GM04504 (cell line): ENCODE measurements at regions not wholly inside any gene's neighbourhood (a gene's known extent, or its start where the extent isn't known, plus 50 kb on each side); places are given as distances from the start of the nearest gene placed in this dataset.
A peak's percentile ranks its signal among the peaks of the same experiment; 100 is the strongest.

ENCODE experiments used
- DNase-seq: peaks from one replicate; pipeline ENCODE4 v3.0.0-alpha.2; 2012; ENCODE audit warnings: low read depth

DNA sequence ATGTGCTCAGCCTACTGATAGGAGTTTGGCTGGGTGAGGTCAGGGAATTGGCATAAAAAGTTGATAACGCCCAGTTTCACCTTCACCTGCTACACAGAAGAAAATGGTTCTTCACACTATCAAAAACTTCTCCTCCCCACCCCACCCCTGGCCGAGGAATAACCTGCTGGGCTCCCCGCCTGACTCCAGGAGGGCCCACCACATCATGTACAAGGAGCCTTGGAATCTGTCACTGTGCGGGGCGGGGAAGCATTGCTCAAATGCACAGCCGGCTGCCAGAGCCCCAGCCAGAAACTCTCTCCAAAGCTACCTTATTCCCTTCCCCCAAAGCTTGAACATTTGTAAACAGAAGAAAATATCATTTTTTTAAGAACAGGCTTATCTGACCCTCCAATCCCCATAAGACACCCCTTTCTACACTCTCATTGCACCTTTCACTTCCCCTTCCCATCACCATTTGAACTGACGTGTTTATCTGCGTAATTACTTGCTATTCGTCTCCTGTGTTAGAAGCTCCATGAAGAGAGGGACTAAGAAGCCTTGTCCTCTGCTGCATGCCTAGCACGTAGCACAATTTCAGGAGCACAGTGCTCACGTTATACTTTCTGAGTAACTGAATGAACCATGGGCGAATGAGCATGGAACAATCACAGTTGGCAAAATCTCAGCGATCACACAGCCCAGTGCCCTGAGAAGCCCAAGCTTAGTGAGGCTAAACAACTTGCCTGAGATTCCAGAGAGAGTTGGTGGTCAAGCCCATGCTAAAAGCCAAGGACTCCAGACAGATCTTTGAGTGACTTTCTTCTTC is 82.9 kb downstream of the HES1 start:
- DNase-seq, result no peak

DNA sequence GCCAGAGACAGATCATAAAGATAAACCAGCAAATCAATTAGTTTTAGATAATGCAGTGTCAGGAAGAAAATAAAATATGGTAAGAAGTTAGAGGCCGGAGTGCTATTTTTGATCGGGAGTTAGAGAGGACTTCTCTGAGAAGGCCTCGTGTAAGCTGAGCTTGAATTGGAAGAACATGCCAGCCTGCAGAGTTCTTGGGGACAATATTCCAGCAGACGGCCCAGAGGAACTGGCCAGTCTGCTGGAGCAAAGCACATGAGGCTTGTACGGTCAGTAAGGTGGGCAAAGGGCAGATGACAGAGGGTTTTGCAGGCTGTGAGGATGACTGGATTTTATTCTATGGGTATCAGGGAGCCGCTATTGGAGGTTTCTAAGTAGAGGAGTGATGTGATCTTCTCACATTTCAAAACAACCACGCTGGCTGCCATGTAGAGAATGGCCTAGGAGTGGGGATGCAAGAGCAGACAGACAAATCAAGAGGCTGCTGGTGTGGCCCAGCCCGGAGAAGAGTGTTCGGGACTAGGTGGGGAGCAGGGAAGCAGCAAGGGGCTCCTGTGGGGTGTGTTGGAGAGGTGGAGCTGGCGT is 84.0 kb downstream of the HES1 start:
- DNase-seq, result no peak

DNA sequence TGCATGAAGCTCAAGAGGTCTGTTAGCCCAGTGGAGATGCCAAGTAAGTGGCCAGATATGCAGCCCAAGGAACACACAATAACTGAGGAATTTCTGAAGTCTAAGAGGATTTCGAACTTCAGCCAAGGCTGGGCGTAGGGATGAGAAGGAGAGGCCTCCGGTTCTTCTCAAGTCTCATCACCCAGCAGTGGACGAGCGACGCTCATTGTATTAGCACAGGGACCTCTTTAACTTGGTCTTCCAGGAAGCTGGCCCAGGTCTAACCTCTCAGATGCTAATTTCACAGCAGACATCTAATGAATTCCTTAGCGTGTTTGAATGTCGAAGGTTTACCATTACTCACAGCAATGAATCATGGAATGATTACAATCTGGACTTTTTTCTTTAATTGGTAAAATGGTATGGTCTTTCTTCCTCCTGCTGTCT is 85.0 kb downstream of the HES1 start:
- no peak for DNase-seq

DNA sequence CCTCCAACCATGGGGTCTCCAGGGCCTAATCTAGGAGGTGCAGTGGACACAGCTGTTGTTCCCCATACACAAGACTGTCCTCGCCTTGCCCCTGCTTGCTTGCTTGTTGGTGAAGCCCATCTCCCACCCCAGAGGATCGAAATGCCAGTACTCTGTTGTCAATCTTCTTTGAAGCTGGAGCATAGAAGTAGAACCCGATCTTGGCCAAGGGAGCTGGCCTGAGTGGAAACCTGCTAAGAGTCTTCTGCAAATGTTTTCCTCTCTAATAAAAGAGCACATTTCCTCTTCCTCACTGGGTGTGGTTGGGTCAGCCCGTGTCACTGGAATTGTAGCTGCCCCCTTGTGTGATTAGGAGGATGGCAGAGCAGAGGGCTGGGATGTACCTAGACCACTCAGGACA is 85.4 kb downstream of the HES1 start:
- DNase-seq, result no peak

DNA sequence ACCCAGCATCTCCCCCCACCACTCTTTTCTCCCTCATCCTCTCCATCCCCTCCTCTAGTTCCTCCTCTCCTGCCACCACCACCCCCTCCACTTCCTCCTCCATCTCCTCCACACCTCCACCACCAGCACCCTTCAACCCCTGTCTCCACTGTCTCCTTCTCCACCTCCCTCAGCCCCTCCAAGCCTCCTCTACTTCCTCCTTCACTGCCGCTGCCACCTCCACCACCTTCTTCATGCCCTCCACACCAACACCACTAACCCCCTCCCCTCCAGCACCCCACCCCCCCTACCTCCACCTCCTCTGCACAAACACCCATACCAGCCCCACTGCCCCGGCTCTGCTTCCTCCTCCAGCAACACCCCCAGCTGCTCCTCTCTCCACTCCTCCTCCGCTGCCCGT is 88.0 kb downstream of the HES1 start:
- DNase-seq, result no peak

DNA sequence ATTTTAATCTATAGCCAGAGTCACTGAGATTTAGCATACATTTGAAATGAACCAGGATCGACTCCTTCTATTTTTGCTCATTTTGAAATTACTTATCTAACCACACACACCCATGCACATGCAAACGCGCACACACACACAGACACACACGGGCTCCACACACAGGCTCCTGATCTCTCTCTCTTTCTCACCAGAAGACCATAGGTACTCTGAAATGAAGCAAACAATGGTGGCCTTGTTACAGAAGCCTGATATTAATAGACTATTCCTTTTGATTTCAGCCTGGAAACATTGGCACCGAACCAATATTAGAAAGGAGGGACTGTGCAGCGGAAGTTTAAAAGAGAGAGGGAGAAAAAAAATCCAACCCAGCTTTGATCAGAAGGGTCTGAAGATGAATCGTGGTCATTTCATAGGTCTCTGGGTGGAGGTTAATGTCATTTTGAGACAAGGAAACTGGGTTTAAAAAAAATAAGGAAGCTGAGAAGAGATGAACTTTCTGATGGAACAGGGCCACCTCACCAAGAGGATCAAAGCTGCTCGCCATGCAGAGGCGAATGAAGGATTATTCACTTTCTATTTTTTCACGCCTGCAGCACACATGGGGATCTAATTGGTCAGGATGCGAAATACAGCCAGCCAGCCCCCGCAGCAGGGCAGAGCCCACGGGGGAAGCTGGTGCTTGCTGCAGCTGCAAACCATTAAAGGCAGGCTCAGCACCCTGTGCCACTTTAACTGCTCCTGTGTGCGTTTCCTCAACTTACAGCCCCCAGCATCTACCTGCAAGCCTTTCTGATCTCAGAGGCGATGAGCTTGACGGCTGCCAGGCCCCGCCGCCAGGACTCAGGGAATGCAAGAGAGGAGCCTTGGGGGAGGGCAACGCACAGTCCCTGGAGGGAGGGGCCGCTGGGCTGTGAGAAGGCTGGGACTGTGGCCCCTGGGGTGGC is 88.8 kb downstream of the HES1 start:
- no peak for DNase-seq

DNA sequence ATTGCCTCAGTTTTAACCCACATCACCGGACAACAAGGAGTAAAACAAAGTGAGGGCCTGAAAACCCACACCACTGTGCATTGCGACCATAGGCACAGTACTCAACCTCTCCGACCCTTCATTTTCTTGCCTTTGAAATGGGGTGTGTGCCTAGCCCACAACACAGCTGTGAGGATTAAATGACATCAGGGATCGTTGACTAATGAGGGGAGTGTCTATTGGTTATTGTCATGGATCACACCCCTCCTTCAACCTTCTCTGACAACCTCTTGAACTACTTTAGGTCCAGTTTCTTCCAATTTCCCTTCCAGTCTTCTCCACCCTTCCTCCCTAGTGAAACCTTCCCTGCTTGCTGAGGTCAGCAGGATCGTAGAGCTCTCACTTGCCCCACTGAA is 89.5 kb downstream of the HES1 start:
- DNase-seq, result no peak

DNA sequence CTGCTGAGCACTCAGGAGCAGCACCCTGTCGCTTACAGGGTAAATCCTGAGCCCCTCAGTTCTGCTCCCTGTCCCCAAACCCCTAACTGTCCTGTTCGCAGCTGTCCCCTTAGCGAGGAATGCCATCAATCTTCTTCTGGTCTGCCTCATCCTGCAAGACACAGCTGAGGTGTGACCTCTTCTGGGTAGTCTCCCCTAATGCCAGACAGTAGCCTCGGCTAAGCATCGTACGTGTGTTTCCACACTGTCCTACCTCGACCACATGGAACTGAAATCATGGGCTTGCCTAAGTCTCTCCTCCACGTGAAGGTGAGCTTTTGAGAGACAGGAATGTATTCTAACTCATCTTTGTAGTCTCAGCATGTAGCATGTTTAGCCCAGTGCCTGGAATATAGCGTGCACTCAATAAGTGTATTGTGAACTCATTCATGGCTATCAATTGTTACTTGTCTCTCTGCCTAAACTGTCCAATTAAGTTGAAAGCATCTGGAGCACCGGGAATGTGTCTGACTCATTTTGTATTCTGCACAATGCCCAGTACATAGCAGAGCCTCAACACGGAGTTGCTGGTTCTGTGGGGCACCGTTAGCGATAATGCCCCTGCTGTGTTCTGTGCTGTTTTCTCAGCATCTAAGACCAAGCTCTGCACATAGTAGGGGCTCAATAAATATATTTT is 90.2 kb downstream of the HES1 start:
- DNase-seq, result peak; percentile 17

DNA sequence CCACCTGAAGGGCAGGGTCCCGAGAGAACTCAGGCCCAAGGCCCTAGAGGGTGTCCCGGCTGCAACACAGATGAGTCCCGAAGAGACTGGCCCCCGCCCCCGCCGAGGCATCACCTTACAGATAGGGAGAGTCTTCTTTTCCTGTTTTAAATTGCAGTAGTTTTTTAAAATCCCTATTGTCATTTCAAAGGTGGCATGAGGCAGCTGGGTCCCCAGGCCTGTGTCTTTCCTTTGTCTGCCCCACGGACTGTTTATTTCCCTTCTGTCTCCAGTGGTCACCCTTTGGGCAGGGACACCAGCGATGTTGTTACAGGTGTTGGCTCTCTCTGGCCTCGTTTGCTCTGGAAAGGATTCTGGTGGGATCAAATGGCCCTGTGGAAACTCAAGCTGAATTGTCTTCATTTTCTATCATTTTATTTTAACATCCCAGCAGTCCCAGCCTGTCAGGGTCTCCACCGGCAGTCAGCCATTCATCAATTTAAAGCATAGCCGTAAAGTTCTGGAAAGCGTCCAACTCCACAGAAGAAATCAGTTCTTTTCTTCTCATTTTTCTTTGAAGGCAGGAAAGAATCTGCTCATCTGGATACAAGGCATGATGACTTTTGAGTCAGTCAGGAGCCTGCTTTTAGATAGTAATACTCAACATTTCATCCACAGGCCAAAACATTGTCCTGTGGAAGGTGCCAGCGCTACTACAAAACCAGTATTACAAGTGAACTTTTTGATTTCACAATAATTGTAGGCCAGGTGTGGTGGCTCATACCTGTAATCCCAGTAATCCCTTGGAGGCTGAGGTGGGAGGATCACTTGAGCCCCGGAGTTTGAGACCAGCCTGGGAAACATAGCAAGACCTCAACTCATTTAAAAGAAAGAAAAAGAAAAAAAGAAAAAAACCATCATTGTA is 96.2 kb downstream of the HES1 start:
- DNase-seq, result no peak

DNA sequence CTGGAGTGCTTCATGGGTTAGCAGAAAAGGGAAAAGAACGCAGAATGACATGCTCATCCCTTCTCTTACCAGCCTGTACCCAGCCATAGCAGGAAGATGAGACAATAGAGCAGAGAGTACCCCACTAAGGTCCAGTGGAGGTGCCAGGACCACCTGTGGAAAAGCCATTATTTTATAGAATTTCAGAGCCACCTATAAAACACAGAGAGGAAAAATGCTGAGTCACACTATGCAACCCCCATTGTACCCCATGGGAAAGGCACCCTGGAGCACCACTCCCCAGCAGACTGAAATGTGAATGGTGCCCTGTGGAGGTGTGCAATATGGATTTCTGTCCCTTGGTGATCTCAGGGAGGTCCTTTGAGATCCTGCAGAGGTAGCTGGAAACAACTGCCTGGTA is 97.2 kb downstream of the HES1 start:
- DNase-seq, result no peak

DNA sequence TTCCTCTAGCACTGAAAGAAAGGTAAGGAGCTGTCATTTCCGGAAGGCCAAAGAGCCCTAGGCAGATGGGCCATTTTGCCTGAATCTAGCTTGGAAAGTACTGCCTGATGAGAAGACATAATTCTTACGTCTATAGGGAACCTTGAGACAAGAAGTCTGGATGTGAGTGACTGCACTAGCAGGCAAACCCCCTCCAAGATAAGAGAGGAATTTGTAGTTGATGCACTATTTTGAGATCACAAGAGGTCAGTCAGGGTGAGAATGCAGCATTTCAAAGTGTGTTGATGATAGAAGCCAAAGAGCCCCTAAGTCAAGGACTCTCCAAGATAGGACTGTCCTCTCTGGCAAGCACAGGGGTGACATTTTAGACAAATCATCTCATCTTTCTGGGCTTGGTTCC is 99.2 kb downstream of the HES1 start:
- no peak for DNase-seq

DNA sequence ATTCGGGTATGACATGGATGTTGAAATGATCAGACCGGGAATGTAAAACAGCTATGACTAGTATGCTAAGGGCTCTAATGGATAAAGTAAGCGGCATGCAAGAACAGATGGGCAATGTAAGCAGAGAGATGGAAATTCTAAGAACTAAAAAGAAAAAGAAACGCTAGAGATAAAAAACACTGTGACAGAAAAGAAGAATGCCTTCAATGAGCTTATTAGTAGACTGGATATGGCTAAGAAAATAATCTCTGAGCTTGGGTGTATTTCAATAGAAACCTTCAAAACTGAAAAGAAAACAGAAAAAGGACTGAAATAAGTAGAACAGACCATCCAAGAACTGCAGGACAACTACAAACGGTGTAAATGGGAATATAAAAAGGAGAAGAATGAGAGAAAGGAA is 101.2 kb downstream of the HES1 start:
- DNase-seq, result no peak

DNA sequence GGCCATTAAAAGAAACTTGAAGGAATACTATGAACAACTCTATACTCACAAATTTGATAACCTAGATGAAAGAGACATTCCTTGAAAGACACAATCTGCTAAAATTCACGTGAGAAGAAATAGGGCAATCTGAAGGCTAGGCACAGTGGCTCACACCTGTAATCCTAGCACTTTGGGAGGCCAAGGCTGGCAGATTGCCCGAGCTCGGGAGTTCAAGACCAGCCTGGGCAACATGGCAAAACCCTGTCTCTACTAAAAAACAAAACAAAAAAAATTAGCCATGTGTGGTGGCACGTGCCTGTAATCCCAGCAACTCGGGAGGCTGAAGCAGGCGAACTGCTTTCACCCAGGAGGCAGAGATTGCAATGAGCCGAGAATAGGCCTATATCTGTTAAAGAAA is 104.8 kb downstream of the HES1 start:
- no peak for DNase-seq

DNA sequence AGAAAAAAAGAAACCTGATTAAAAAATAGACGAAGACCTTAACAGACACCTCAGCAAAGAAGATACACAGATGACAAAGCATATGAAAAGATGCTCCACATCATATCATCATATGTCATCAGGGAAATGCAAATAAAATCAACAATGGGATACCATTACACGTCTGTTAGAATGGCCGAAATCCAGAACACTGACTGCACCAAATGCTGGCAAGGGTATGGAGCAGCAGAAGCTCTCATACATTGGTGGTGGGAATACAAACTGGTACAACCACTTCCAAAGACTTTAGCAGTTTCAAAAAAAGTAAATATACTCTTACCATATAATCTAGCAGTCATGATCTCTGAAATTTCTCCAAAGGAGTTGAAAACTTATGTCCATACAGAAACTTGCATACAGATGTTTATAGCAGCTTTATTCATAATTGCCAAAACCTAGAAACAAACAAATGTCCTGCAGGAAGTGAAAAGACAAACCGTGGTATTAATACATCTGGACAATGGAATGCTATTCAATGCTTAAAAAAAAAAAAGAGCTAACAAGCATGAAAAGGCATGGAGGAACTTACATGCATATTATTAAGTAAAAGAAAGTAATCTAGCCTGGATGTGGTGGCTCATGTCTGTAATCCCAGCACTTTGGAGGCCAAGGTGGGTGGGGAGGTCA is 107.4 kb downstream of the HES1 start:
- no peak for DNase-seq

DNA sequence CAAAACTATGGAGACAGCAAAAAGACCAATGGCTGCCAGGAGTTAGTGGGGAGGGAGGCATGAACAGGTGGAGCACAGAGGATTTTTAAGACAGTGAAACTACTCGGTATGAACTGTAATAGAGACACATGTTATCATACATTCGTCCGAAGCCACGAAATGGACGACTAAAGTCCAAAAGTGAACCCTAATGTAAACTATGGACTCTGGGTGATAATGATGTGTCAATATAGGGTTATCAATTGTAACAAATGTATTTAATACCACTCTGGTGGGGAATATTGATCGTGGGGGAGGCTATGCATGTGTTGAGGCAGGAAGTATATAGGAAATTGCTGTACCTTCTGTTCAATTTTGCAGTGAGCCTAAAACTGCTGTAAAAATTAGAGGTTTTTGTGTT is 107.0 kb downstream of the CPN2 start:
- no peak for DNase-seq

DNA sequence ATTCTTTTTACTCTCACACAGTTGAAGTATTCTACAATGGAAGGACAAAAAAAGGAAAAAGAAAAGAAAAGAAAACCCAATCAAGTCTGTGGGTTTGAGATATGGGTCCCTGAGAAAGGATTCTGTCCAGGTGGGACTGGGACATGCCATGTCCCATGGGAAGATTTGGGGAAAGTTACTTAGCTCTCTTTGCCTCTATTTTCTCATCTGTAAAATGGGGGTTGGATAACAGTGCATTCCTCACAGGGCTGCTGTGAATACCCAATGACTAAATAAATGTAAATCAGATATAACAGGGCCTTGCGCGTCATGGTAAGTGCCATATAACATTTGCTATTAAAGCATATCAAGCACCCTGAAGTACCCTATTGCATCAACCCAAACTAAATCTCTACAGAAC is 105.7 kb downstream of the CPN2 start:
- DNase-seq, result no peak

DNA sequence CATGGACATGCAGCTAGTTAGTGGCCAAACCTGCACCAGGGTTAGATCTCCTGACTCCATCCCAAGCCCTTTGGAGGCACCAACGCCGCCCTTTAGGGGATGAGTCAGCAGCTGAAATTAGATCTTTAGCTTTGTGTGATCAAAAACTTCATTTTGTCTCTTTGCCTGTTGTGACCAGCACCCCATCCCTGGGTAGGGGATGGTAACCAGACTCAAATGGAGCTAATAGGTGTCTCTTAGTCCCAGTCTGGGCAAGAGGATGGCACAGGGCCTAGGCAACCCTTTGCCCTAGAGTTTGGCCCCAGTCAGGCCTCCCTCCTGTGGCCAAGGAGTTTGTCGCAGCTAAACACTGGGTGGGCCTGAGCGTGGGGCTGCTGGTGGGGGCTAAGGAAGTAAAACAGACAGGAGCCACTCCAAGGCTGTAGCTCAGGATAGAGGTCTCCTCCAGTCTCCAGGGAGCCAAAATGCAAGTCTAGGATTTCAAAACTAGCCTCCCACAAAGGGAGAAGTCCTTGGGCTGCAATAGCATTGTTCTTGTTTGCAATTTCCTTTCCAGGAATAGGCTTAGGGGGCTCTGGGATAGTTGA is 105.1 kb downstream of the CPN2 start:
- DNase-seq, result no peak

DNA sequence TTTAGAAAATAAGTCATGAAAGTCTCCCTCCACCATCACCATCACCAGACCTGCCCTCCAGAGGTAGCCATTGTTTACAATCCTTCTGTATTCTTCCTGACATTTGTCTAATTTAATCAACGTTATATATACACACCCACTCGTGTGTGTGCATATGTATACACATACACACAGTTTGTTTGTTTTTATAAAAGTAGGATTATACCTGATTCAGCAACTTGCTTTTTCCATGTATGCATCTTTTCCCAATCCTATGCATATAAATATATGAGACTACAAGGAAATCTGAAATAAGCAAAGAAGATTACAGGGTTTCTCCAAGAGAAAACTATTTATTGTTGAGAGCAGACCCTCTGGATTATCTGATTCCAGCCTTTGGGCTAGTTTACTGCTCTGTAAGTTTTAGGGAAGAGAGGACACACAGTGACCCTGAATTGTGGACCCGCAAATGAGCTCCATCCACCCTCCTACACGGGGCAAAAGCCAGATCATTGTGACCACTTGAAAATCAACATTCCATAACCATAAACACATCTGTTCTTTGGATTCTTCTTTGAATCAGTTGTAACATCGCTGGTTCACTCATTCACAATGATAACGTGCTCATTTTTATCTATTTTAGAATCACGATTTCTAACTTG is 104.3 kb downstream of the CPN2 start:
- no peak for DNase-seq

DNA sequence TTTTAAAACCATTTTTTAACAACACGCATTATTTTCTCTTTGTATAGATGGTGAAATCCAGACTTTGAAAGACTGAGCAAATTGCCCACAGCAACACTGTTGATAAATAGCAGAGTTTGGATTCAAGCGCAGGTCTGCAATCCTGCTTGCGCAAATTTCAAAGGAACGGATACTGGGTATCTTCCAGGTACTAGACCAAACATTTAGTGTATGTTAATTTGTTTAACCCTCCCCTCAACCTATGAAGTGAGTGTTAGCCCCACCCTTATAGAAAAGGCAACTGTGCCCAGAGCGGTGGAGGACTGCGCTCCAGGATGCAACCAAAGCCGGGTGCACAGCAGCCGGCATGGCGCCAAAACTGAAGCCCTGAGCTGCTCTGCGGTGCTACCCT is 103.8 kb downstream of the CPN2 start:
- no peak for DNase-seq
